NCI-H345 (cell line): ENCODE measurements at regions not wholly inside any gene's neighbourhood (a gene's known extent, or its start where the extent isn't known, plus 50 kb on each side); places are given as distances from the start of the nearest gene placed in this dataset.
"Not testable (repeated sequence)": the region's sequence is repeated elsewhere in the genome, so short reads cannot be mapped to it uniquely, and the experiment has no call there.

ENCODE experiments used
- DNase-seq: peaks from one replicate; lab custom pipeline; 2025; lab: John Stamatoyannopoulos, UW

- DNase-seq: no peak
Measured at GRCh38 chr4:117691572-117692351, 342.5 kb upstream of the NDST3 start.

- DNase-seq: no peak
Measured at GRCh38 chr4:117692538-117692937, 341.7 kb upstream of the NDST3 start.

- DNase-seq: no peak
Measured at GRCh38 chr4:117699595-117699994, 334.7 kb upstream of the NDST3 start.

GRCh38 chr4:117700111-117700892, 334.0 kb upstream of the NDST3 start:
- DNase-seq: no peak

- DNase-seq: no peak
Measured at GRCh38 chr4:117702353-117702752, 331.9 kb upstream of the NDST3 start.

GRCh38 chr4:117704721-117705120, 329.6 kb upstream of the NDST3 start:
- DNase-seq: no peak

GRCh38 chr4:117740736-117741135, 293.6 kb upstream of the NDST3 start:
- no peak for DNase-seq

GRCh38 chr4:117745379-117745778, 288.9 kb upstream of the NDST3 start:
- not testable (repeated sequence) for DNase-seq

- DNase-seq: no peak
Measured at GRCh38 chr4:117755438-117755837, 278.8 kb upstream of the NDST3 start.

- no peak for DNase-seq
Measured at GRCh38 chr4:117768610-117769009, 265.7 kb upstream of the NDST3 start.

- DNase-seq: no peak
Measured at GRCh38 chr4:117770269-117771102, 263.8 kb upstream of the NDST3 start.

- no peak for DNase-seq
Measured at GRCh38 chr4:117771647-117772337, 262.5 kb upstream of the NDST3 start.

- DNase-seq: no peak
Measured at GRCh38 chr4:117773064-117773936, 261.0 kb upstream of the NDST3 start.

GRCh38 chr4:117777721-117778120, 256.6 kb upstream of the NDST3 start:
- no peak for DNase-seq

GRCh38 chr4:117783716-117784115, 250.6 kb upstream of the NDST3 start:
- DNase-seq: no peak

- no peak for DNase-seq
Measured at GRCh38 chr4:117784266-117784665, 250.0 kb upstream of the NDST3 start.

- no peak for DNase-seq
Measured at GRCh38 chr4:117786566-117786965, 247.7 kb upstream of the NDST3 start.

- no peak for DNase-seq
Measured at GRCh38 chr4:117793845-117794480, 240.3 kb upstream of the NDST3 start.

GRCh38 chr4:117796677-117797076, 237.6 kb upstream of the NDST3 start:
- no peak for DNase-seq

GRCh38 chr4:117800636-117801035, 233.7 kb upstream of the NDST3 start:
- no peak for DNase-seq
